Sigmoid colon (tissue), 6 donors: ENCODE measurements at regions not wholly inside any gene's neighbourhood (a gene's known extent, or its start where the extent isn't known, plus 50 kb on each side); places are given as distances from the start of the nearest gene placed in this dataset.
"Not testable (repeated sequence)": the region's sequence is repeated elsewhere in the genome, so short reads cannot be mapped to it uniquely, and the experiment has no call there.

Experiments used
- DNase-seq: peaks from one replicate; pipeline ENCODE4 v3.0.0-alpha.2; 2019
- H3K27ac ChIP-seq, 4 donors: fragments of 200-600 bp; sonication (generic); one replicate each; pipeline ENCODE4 v1.5.1; 2016 to 2019; ENCODE audit warnings: mild to moderate bottlenecking in 1 of 4
- H3K27me3 ChIP-seq, 3 donors: fragments of 200-600 bp; sonication (generic); one replicate each; pipeline ENCODE4 v1.5.1; 2019; ENCODE audit warnings: mild to moderate bottlenecking in 1 of 3
- H3K36me3 ChIP-seq, 4 donors: fragments of 200-600 bp; sonication (generic); one replicate each; pipeline ENCODE4 v1.5.1; 2016 to 2019
- H3K4me1 ChIP-seq, 4 donors: fragments of 200-600 bp; sonication (generic); one replicate each; pipeline ENCODE4 v1.5.1; 2017 to 2019
- H3K4me3 ChIP-seq, 4 donors: fragments of 200-600 bp; sonication (generic); one replicate each; pipeline ENCODE4 v1.5.1; 2017 to 2019; ENCODE audit warnings: mild to moderate bottlenecking in 2 of 4, moderate library complexity in 1 of 4
- H3K9me3 ChIP-seq, 4 donors: fragments of 200-600 bp in 3 of 4; sonication (generic) in 3 of 4; one replicate each; pipeline versions ENCODE4 v1.5.1 to v1.6.1; 2013 to 2019
- CTCF ChIP-seq, 4 experiments: fragments of 450-650 bp in 3 of 4; fragments of 200-600 bp in 1 of 4; IDR thresholded peaks; one replicate each; pipeline ENCODE4 v1.5.1; 2016 to 2019; ENCODE audit warnings: antibody characterized with exemption in 4 of 4, mild to moderate bottlenecking in 3 of 4, moderate library complexity in 2 of 4
- EP300 ChIP-seq, 4 donors: sonication (generic); formaldehyde crosslinking; IDR thresholded peaks; one replicate each; pipeline ENCODE4 v1.6.1; 2017; ENCODE audit warnings: antibody characterized with exemption in 4 of 4
- POLR2A ChIP-seq, 2 donors: fragments of 450-650 bp; IDR thresholded peaks; one replicate each; pipeline ENCODE4 v1.6.1; 2016; ENCODE audit warnings: antibody characterized with exemption in 2 of 2, mild to moderate bottlenecking in 2 of 2, moderate library complexity in 2 of 2
- POLR2AphosphoS5 ChIP-seq, 4 donors: sonication (generic); formaldehyde crosslinking; IDR thresholded peaks; one replicate each; pipeline ENCODE4 v1.6.1; 2017; ENCODE audit warnings: antibody characterized with exemption in 4 of 4
- WGBS, 2 donors: extraction: QIAGEN DNeasy Blood & Tissue Kit; methylation state at CpG; one replicate each; pipeline ENCODE4 v1.1.7; 2013; 5-methylcytosine and 5-hydroxymethylcytosine counted together
- intact Hi-C: fragments of 100-400 bp; cut with DNase I; formaldehyde crosslinking; loops from one replicate; pipeline ENCODE4 v1.15.1; 2023
- donor health status: healthy with polysubstance abuse.
- donor health status: healthy.

DNA sequence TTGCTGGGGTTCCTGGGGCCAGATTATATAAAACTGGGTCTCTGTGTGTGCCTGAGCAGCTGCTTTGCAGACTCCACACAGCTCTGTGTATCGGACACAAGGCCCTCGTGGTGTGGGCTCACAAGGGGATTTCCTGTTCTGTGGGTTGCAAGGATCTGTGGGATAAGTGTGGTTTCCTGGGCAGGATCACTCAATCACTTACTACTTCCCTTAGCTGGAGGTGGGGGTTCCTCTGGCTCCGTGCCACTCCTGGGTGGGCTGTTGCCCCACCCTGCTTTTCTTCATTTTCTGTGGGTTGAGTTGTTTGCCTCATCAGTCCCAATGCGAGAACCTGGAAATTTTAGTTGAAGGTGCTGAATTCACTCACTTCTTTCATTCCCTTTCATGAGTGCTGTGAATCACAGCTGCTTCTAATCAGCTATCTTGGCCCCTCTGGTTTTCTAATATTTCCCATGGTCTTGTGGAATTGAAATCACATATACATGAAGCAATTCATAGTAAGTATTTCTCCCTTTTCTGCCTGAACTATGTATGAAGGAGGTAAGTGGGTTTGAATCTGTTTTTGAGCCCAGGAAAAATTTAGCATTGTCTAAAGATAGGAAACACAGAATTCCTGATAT is 196.3 kb downstream of the DCDC2C start:
- Histone ChIP-seq H3K9me3 (no peaks in the 10 kb centered on the region), H3K4me3 (no peak overlapping the region), H3K4me1 (no peaks in the 10 kb centered on the region), H3K27ac (no peak overlapping the region), H3K27me3 (no peaks in the 10 kb centered on the region), H3K36me3 (no peaks in the 10 kb centered on the region)
- no peak for DNase-seq
- no peak for TF ChIP-seq EP300 (IDR thresholded peaks at IDR 0.05)
- TF ChIP-seq POLR2A (IDR thresholded peaks at IDR 0.05), result no peak
- TF ChIP-seq POLR2AphosphoS5 (IDR thresholded peaks at IDR 0.05), result no peak
- TF ChIP-seq CTCF (IDR thresholded peaks at IDR 0.05), result no peak
- WGBS, 2 donors, result 22 to 58% methylated on average over 4 of the region's 4 CpGs
- intact Hi-C loops, result no loop called here

DNA sequence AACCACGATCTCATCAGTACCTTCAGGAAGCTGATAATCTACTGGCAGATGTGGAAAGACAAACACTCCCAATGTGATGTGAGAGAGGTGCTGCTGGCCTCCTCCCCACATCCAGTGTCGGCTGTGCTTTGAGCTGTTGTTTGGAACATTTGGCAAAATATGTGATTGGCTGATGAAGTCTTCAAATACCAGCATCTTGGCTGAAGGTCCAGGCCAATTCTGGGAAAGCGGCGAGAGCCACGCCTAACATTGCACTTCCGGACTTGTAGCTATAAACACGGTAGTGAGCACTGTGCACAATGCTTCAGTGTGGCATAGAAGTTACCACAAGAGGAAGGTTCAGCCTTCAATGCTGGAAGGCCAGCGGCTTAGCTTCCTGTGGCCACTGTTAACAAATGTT is 198.8 kb downstream of the DCDC2C start:
- DNase-seq, result no peak
- Histone ChIP-seq H3K9me3 (no peaks in the 10 kb centered on the region), H3K27ac (no peak overlapping the region), H3K4me3 (no peak overlapping the region), H3K27me3 (no peaks in the 10 kb centered on the region), H3K36me3 (no peaks in the 10 kb centered on the region), H3K4me1 (no peaks in the 10 kb centered on the region)
- WGBS, 2 donors, result 75 to 77% methylated on average over 8 of the region's 8 CpGs
- TF ChIP-seq CTCF (IDR thresholded peaks at IDR 0.05), result no peak
- TF ChIP-seq POLR2AphosphoS5 (IDR thresholded peaks at IDR 0.05), result no peak
- no peak for TF ChIP-seq EP300 (IDR thresholded peaks at IDR 0.05)
- no peak for TF ChIP-seq POLR2A (IDR thresholded peaks at IDR 0.05)
- intact Hi-C loops, result no loop called here

DNA sequence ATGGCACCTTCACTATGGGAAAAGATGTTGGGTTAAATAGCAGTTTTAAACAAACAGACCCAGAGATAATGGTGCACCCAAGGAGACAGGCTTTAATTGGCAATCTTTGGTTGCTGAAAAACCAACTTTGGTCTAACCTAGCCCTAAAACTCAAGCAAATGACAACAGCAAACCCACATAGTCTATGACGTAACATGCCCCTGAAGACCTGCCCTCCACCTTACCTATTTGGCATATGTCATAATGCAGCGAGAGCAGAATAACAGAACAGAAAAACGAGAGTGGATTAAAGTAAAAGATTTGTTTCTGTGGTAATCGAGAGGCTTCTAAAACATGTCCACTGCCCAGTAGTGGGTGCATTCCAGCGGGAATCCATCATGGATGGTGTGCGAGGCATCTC is 200.7 kb downstream of the DCDC2C start:
- Histone ChIP-seq H3K36me3 (no peaks in the 10 kb centered on the region), H3K9me3 (peaks cover 0 to 8% (median 0%) of the 10 kb centered on the region in 4 donors), H3K27ac (no peak overlapping the region), H3K4me3 (no peak overlapping the region), H3K27me3 (no peaks in the 10 kb centered on the region), H3K4me1 (no peaks in the 10 kb centered on the region)
- no peak for DNase-seq
- intact Hi-C loops, result no loop called here
- 85 to 90% methylated on average over 6 of the region's 6 CpGs for WGBS, 2 donors
- TF ChIP-seq POLR2AphosphoS5 (IDR thresholded peaks at IDR 0.05) (no peak), EP300 (IDR thresholded peaks at IDR 0.05) (no peak), CTCF (IDR thresholded peaks at IDR 0.05) (no peak), POLR2A (IDR thresholded peaks at IDR 0.05) (no peak)

DNA sequence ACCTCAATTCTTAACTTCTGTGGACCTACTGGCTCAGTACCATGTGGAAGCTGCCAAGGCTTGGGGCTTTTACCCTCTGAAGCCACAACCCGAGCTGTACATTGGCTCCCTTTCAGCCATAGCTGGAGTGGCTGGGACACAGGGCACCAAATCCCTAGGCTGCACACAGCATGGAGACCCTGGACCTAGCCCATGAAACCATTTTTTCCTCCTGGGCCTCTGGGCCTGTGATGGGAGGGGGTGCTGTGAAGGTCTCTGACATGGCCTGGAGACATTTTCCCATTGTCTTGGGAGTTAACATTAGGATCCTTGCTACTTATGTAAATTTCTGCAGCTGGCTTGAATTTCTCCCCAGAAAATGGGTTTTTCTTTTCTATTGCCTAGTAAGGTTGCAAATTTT is 205.1 kb downstream of the DCDC2C start:
- DNase-seq, intact Hi-C loops, H3K27ac ChIP-seq, H3K9me3 ChIP-seq, H3K27me3 ChIP-seq, H3K36me3 ChIP-seq, H3K4me3 ChIP-seq, H3K4me1 ChIP-seq: not testable (repeated sequence)
- WGBS, 2 donors, result 86 to 88% methylated on average over 1 of the region's 1 CpG

DNA sequence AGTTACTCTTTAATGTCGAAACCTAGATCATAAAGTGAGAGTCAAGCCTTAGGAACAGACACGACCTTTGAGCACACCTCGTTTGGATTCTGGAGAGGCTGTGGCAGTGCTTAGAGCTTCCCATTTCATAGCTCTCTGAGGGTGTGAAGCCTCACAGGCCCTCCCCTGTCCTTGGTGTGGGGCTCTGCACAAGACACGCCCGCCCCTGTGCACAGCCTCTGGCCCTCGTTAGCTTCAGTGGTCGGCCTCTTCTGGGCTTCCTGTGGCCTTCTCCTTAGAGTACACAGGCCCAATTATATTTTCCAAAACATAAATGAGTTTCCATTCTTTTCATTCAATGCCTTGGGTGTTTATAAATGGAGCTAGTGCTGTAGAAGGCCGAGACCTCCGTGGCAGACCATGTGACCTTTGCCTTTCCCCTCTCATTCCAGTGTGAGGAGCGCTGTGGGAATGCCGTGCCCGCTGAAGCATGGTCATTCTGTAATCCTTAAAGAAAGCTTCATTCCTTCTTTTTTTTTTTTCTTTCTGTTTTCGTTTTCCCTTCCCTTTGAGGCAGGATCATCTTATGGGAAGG is 208.6 kb downstream of the DCDC2C start:
- WGBS, 2 donors, result 57 to 65% methylated on average over 13 of the region's 13 CpGs
- intact Hi-C loops, result no loop called here
- no peaks in the 10 kb centered on the region for H3K36me3 ChIP-seq
- H3K4me1 ChIP-seq, result no peaks in the 10 kb centered on the region
- TF ChIP-seq EP300 (IDR thresholded peaks at IDR 0.05), result no peak
- no peak for TF ChIP-seq CTCF (IDR thresholded peaks at IDR 0.05)
- no peak for TF ChIP-seq POLR2A (IDR thresholded peaks at IDR 0.05)
- no peaks in the 10 kb centered on the region for H3K27me3 ChIP-seq
- no peak overlapping the region for H3K27ac ChIP-seq
- H3K4me3 ChIP-seq, result no peak overlapping the region
- DNase-seq, result no peak
- peaks cover 0 to 8% (median 0%) of the 10 kb centered on the region in 4 donors for H3K9me3 ChIP-seq
